IMR-90 (cell line): ENCODE measurements at regions not wholly inside any gene's neighbourhood (a gene's known extent, or its start where the extent isn't known, plus 50 kb on each side); places are given as distances from the start of the nearest gene placed in this dataset.

ENCODE experiments used
- ATAC-seq: fragments of 200-7000 bp; cut with Tn5 transposase; 2 replicates; pipeline ENCODE4 v1.9.1; 2020; ENCODE audit warnings: low read depth, mild to moderate bottlenecking, moderate library complexity
- BruUV-seq: library from RNA; stranded (reverse); fragments of 400-500 nt; replicated peaks from 2 replicates; lab custom pipeline; 2021; lab: Mats Ljungman, UMichigan
- CTCF ChIA-PET: fragments of 300-600 bp; formaldehyde crosslinking; extraction: SDS; loops from one replicate; lab custom pipeline; 2021; ENCODE audit warnings: antibody characterized with exemption; lab: Yijun Ruan, JAX
- POLR2A ChIA-PET: fragments of 300-600 bp; sonication (Branson Sonifier 250); formaldehyde crosslinking; loops from one replicate; lab custom pipeline; 2022; ENCODE audit warnings: antibody characterized with exemption; ENCODE audit not compliant: unreplicated experiment; lab: Charles Lee
- DNase-seq: peaks from one replicate; pipeline ENCODE4 v3.0.0; 2013
- H2AFZ ChIP-seq: replicated peaks from 2 replicates; pipeline ENCODE3; 2013; ENCODE audit warnings: low read length, mild to moderate bottlenecking; ENCODE audit not compliant: poor library complexity
- H2AK5ac ChIP-seq: 2 replicates; pipeline ENCODE4 v1.6.1; 2013; ENCODE audit warnings: low read depth, low read length, inconsistent platforms
- H2AK9ac ChIP-seq: replicated peaks from 2 replicates; pipeline ENCODE3; 2013; ENCODE audit warnings: mild to moderate bottlenecking, low read depth, low read length, moderate library complexity; ENCODE audit not compliant: poor library complexity
- H2BK120ac ChIP-seq: 2 replicates; pipeline ENCODE4 v1.6.1; 2013; ENCODE audit warnings: low read depth, low read length, inconsistent platforms
- H2BK15ac ChIP-seq: 3 replicates; pipeline ENCODE4 v1.6.1; 2013; ENCODE audit warnings: low read depth, low read length, inconsistent platforms
- H2BK20ac ChIP-seq: 2 replicates; pipeline ENCODE4 v1.6.1; 2013; ENCODE audit warnings: low read depth, mild to moderate bottlenecking, inconsistent platforms, low read length, moderate library complexity
- H2BK5ac ChIP-seq: 2 replicates; pipeline ENCODE4 v1.6.1; 2013; ENCODE audit warnings: mild to moderate bottlenecking, low read depth, low read length, inconsistent platforms; ENCODE audit not compliant: poor library complexity, severe bottlenecking
- H3K14ac ChIP-seq: replicated peaks from 2 replicates; pipeline ENCODE4 v1.6.1; 2013; ENCODE audit warnings: low read depth, low read length, inconsistent platforms
- H3K18ac ChIP-seq: 2 replicates; pipeline ENCODE4 v1.6.1; 2013; ENCODE audit warnings: low read depth, low read length, control low read depth
- H3K23ac ChIP-seq: 2 replicates; pipeline ENCODE4 v1.6.1; 2013; ENCODE audit warnings: low read depth, low read length, inconsistent platforms
- H3K27ac ChIP-seq: 2 replicates; pipeline ENCODE4 v1.5.1; 2013; ENCODE audit warnings: mild to moderate bottlenecking, control low read depth, low read length; ENCODE audit not compliant: insufficient read depth
- H3K27me3 ChIP-seq: 2 replicates; pipeline ENCODE4 v1.6.1; 2013; ENCODE audit warnings: low read length; ENCODE audit not compliant: control insufficient read depth, insufficient read depth
- H3K36me3 ChIP-seq: 2 replicates; pipeline ENCODE4 v1.6.1; 2013; ENCODE audit warnings: low read length, mixed read lengths; ENCODE audit not compliant: control insufficient read depth, insufficient read depth
- H3K4ac ChIP-seq: 2 replicates; pipeline ENCODE4 v1.6.1; 2013; ENCODE audit warnings: low read depth, low read length, inconsistent platforms
- H3K4me1 ChIP-seq: 2 replicates; pipeline ENCODE4 v1.6.1; 2013; ENCODE audit warnings: low read length, mixed read lengths; ENCODE audit not compliant: control insufficient read depth, insufficient read depth
- H3K4me2 ChIP-seq: 2 replicates; pipeline ENCODE4 v1.6.1; 2013; ENCODE audit warnings: low read depth, mild to moderate bottlenecking, control low read depth, low read length, moderate library complexity
- H3K4me3 ChIP-seq: 2 replicates; pipeline ENCODE4 v1.5.1; 2013; ENCODE audit warnings: low read depth, mild to moderate bottlenecking, control low read depth, low read length, moderate library complexity; ENCODE audit not compliant: insufficient read depth
- H3K56ac ChIP-seq: 2 replicates; pipeline ENCODE4 v1.6.1; 2013; ENCODE audit warnings: low read length, inconsistent platforms; ENCODE audit not compliant: insufficient read depth; ENCODE audit errors: extremely low read depth
- H3K79me1 ChIP-seq, 2 experiments: 2 replicates each; pipeline ENCODE4 v1.6.1; 2013; ENCODE audit warnings: low read length in 2 of 2, inconsistent platforms in 1 of 2, low read depth in 1 of 2
- H3K9ac ChIP-seq: 2 replicates; pipeline ENCODE4 v1.6.1; 2013; ENCODE audit warnings: low read depth, low read length, control low read depth
- H3K9me1 ChIP-seq: 2 replicates; pipeline ENCODE4 v1.6.1; 2013; ENCODE audit warnings: low read length, inconsistent platforms; ENCODE audit not compliant: insufficient read depth
- H3K9me3 ChIP-seq: 2 replicates; pipeline ENCODE4 v1.6.1; 2013; ENCODE audit warnings: low read length; ENCODE audit not compliant: control insufficient read depth, insufficient read depth
- H4K20me1 ChIP-seq: 2 replicates; pipeline ENCODE4 v1.6.1; 2013; ENCODE audit warnings: low read length, inconsistent platforms; ENCODE audit not compliant: insufficient read depth
- H4K5ac ChIP-seq: 2 replicates; pipeline ENCODE4 v1.6.1; 2013; ENCODE audit warnings: mild to moderate bottlenecking, low read depth, low read length, control low read depth
- H4K8ac ChIP-seq, 2 experiments: 2 replicates each; pipeline ENCODE4 v1.6.1; 2013; ENCODE audit warnings: low read depth in 2 of 2, low read length in 2 of 2, control low read depth in 1 of 2, inconsistent platforms in 1 of 2
- H4K91ac ChIP-seq: 2 replicates; pipeline ENCODE4 v1.6.1; 2013; ENCODE audit warnings: low read depth, low read length, inconsistent platforms; ENCODE audit not compliant: insufficient read depth
- BHLHE40 ChIP-seq: fragments of 150-350 bp; IDR thresholded peaks from 2 replicates; pipeline ENCODE4 v1.6.1; 2016; ENCODE audit warnings: mild to moderate bottlenecking, low read depth, low read length
- CEBPB ChIP-seq: IDR thresholded peaks from 2 replicates; pipeline ENCODE4 v1.6.1; 2012; ENCODE audit warnings: low read depth, low read length, improper control_type of control experiment
- CHD1 ChIP-seq: IDR thresholded peaks from 2 replicates; pipeline ENCODE4 v1.6.1; 2012; ENCODE audit warnings: low read depth, low read length, improper control_type of control experiment
- FOS ChIP-seq: fragments of 150-350 bp; IDR thresholded peaks from 2 replicates; pipeline ENCODE4 v1.6.1; 2016; ENCODE audit warnings: low read depth, low read length
- MAFK ChIP-seq: IDR thresholded peaks from 2 replicates; pipeline ENCODE4 v1.6.1; 2012; ENCODE audit warnings: low read depth, low read length, improper control_type of control experiment
- MAZ ChIP-seq: IDR thresholded peaks from 2 replicates; pipeline ENCODE4 v1.6.1; 2012; ENCODE audit warnings: low read depth, mild to moderate bottlenecking, low read length, improper control_type of control experiment, moderate library complexity, borderline replicate concordance
- MXI1 ChIP-seq: IDR thresholded peaks from 2 replicates; pipeline ENCODE4 v1.6.1; 2012; ENCODE audit warnings: low read depth, mild to moderate bottlenecking, low read length, moderate library complexity, borderline replicate concordance
- NFE2L2 ChIP-seq: fragments of 150-350 bp; IDR thresholded peaks from 2 replicates; pipeline ENCODE4 v1.6.1; 2016; ENCODE audit warnings: low read depth, mild to moderate bottlenecking, low read length
- POLR2A ChIP-seq: IDR thresholded peaks from 2 replicates; pipeline ENCODE4 v1.6.1; 2012; ENCODE audit warnings: mild to moderate bottlenecking, low read depth, low read length
- RAD21 ChIP-seq: IDR thresholded peaks from 2 replicates; pipeline ENCODE4 v1.6.1; 2012; ENCODE audit warnings: low read length, improper control_type of control experiment
- RCOR1 ChIP-seq: IDR thresholded peaks from 2 replicates; pipeline ENCODE4 v1.6.1; 2012; ENCODE audit warnings: mild to moderate bottlenecking, low read length, improper control_type of control experiment; ENCODE audit not compliant: insufficient replicate concordance
- RFX5 ChIP-seq: IDR thresholded peaks from 2 replicates; pipeline ENCODE4 v1.8.0; 2012; ENCODE audit warnings: low read depth, mild to moderate bottlenecking, low read length, moderate library complexity
- USF2 ChIP-seq: fragments of 150-350 bp; IDR thresholded peaks from 2 replicates; pipeline ENCODE4 v1.6.1; 2017; ENCODE audit warnings: mild to moderate bottlenecking, antibody characterized with exemption, low read length, low read depth
- dilution Hi-C: fragments of 300-500 bp; cut with HindIII; formaldehyde crosslinking; loops from one replicate; pipeline ENCODE4 v1.14.3; 2018; ENCODE audit warnings: low sequenced_read_pairs; ENCODE audit not compliant: unreplicated experiment
- in situ Hi-C: fragments of 300-500 bp; cut with MboI; formaldehyde crosslinking; loops from 3 replicates; pipeline ENCODE4 v1.14.3; 2019; ENCODE audit warnings: low sequenced_read_pairs, inconsistent platforms, mixed read lengths
- intact Hi-C: fragments of 100-400 bp; cut with micrococcal nuclease; formaldehyde crosslinking; loops from 2 replicates; pipeline ENCODE4 v1.10.0; 2022
- TF ChIP-seq, protein P1 (sequence below): fragments of 150-350 bp; IDR thresholded peaks from 2 replicates; pipeline ENCODE4 v1.6.1; 2016; ENCODE audit warnings: low read depth, mild to moderate bottlenecking, low read length, moderate library complexity, borderline replicate concordance
- TF ChIP-seq, protein P2 (sequence below): conservative IDR thresholded peaks from 2 replicates; pipeline ENCODE4 v1.5.1; 2012; ENCODE audit warnings: mild to moderate bottlenecking, low read depth, low read length, improper control_type of control experiment

GRCh38 chr1:98110674-98111073 is 189.8 kb upstream of the DPYD start:
- Histone ChIP-seq H2BK20ac (peak overlapping the region; percentile 9; the same call in 1 of the 2 replicates), H3K9me3 (peaks cover 12% of the 10 kb centered on the region)

More at GRCh38 chr1:98110674-98111073, 189.8 kb upstream of the DPYD start:
- Histone ChIP-seq H3K4me1 (peaks cover 7% of the 10 kb centered on the region), H3K9me1 (no peaks in the 10 kb centered on the region), H3K79me1 (no peaks in the 10 kb centered on the region), H3K4ac (no peak overlapping the region), H2AK9ac (no peak overlapping the region), H2BK120ac (no peak overlapping the region), H4K91ac (no peak overlapping the region), H3K56ac (no peak overlapping the region), H3K23ac (peak overlapping the region; percentile 7; the same call in 1 of the 2 replicates), H2BK15ac (no peak overlapping the region), H4K5ac (no peak overlapping the region), H3K36me3 (no peaks in the 10 kb centered on the region), H4K8ac (no peak overlapping the region), H2AK5ac (no peak overlapping the region), H4K20me1 (no peaks in the 10 kb centered on the region), H3K18ac (no peak overlapping the region), H2AFZ (peak overlapping the region; percentile 15), H3K27me3 (no peaks in the 10 kb centered on the region), H3K14ac (no peak overlapping the region), H3K9ac (no peak overlapping the region), H3K4me3 (no peak overlapping the region), H3K27ac (no peak overlapping the region), H2BK5ac (no peak overlapping the region), H3K4me2 (no peak overlapping the region)
- dilution Hi-C loops: no loop called here
- no TSS peak for BruUV-seq
- DNase-seq (peak; percentile 26), ATAC-seq (peak; percentile 65)
- TF ChIP-seq BHLHE40 (no peak), MAFK (no peak), MXI1 (no peak), CHD1 (no peak), FOS (no peak), NFE2L2 (no peak), MAZ (no peak), RAD21 (no peak), RCOR1 (no peak), USF2 (no peak), RFX5 (no peak), POLR2A (no peak), CEBPB (no peak)
- TF ChIP-seq, protein P1, sequence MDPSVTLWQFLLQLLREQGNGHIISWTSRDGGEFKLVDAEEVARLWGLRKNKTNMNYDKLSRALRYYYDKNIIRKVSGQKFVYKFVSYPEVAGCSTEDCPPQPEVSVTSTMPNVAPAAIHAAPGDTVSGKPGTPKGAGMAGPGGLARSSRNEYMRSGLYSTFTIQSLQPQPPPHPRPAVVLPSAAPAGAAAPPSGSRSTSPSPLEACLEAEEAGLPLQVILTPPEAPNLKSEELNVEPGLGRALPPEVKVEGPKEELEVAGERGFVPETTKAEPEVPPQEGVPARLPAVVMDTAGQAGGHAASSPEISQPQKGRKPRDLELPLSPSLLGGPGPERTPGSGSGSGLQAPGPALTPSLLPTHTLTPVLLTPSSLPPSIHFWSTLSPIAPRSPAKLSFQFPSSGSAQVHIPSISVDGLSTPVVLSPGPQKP: no peak
- TF ChIP-seq, protein P2, sequence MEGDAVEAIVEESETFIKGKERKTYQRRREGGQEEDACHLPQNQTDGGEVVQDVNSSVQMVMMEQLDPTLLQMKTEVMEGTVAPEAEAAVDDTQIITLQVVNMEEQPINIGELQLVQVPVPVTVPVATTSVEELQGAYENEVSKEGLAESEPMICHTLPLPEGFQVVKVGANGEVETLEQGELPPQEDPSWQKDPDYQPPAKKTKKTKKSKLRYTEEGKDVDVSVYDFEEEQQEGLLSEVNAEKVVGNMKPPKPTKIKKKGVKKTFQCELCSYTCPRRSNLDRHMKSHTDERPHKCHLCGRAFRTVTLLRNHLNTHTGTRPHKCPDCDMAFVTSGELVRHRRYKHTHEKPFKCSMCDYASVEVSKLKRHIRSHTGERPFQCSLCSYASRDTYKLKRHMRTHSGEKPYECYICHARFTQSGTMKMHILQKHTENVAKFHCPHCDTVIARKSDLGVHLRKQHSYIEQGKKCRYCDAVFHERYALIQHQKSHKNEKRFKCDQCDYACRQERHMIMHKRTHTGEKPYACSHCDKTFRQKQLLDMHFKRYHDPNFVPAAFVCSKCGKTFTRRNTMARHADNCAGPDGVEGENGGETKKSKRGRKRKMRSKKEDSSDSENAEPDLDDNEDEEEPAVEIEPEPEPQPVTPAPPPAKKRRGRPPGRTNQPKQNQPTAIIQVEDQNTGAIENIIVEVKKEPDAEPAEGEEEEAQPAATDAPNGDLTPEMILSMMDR: no peak
- ChIA-PET CTCF (no interaction called here), POLR2A (no interaction called here)
- in situ Hi-C loops: no loop called here
- intact Hi-C loops: no loop called here
